Activated naive CD8-positive, alpha-beta T cell treated with anti-CD3 and anti-CD28 coated beads, Interleukin-2, amount 50 U/mL, for 24 hours (primary cell): ENCODE measurements at regions not wholly inside any gene's neighbourhood (a gene's known extent, or its start where the extent isn't known, plus 50 kb on each side); places are given as distances from the start of the nearest gene placed in this dataset.
"Not testable (repeated sequence)": the region's sequence is repeated elsewhere in the genome, so short reads cannot be mapped to it uniquely, and the experiment has no call there.

Experiments
- ATAC-seq: fragments of 150-1000 bp; cut with Tn5 transposase; one replicate; pipeline ENCODE4 v1.10.0; 2021
- DNase-seq: peaks from one replicate; pipeline ENCODE4 v3.0.0; 2021
- H3K27ac Mint-ChIP-seq: one replicate; pipeline ENCODE4 v1.8.0; 2021; ENCODE audit warnings: mild to moderate bottlenecking, mixed read lengths
- H3K27me3 Mint-ChIP-seq: one replicate; pipeline ENCODE4 v1.8.0; 2021; ENCODE audit warnings: mixed read lengths
- H3K36me3 Mint-ChIP-seq: one replicate; pipeline ENCODE4 v1.8.0; 2021; ENCODE audit warnings: low read depth, mixed read lengths
- H3K4me1 Mint-ChIP-seq: one replicate; pipeline ENCODE4 v1.8.0; 2021; ENCODE audit warnings: mixed read lengths
- H3K4me3 Mint-ChIP-seq: one replicate; pipeline ENCODE4 v1.8.0; 2021; ENCODE audit warnings: mild to moderate bottlenecking, moderate library complexity, mixed read lengths
- H3K9me3 Mint-ChIP-seq: one replicate; pipeline ENCODE4 v1.8.0; 2021; ENCODE audit warnings: mixed read lengths

DNA sequence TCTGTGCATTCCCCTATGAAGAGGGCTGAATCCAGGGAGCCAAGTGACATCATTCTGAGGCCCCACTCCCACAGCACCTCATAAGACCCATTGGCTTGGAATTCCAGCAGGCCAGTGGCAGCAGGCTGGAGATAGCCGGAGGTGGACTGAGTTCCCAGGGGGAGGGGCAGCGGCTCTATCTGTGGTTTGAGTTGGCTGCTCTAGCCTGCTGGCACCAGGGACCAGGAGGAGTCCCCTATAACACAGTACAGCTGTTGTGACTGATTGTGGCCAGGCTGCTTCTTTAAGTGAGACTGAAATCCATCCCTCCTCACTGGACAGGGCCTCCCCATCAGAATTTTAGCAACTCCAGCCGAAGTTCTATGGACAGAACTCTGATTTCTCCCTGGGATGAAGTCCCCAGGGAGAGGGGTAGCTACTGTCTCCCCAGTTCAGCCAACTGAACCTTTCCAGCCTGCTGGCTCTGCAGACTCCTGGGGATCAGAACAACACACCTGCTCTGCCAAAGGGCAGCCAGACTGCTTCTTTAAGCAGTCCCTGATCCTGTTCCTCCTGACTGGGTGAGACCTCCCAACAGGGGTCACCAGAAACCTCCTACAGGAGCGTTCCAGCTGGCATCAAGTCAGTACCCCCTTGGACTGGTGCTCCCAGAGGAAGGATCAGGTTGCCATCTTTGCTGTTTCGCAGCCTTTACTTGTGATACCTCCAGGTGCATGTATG, 4214.8 kb upstream of the OR11H1 start:
- not testable (repeated sequence) for H3K36me3 Mint-ChIP-seq, ATAC-seq

DNA sequence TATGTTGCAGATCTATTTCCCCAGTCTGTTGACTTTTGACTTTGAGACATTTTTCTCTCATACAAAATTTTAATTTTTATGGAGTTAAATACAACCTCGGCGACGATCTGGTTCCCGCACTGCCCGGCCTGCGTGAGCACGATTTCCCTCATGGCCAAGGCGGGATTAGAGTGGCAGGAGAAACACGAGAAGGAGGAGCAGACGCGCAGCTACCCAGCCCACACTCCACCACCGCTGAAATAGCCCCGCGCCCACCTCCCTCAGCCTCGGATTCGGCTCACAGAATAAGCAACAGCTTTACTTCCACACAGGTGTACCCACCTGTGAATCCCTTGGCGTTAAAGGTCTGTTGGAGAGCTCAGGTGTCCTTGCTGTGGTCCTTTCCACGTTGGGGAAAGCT, 4209.4 kb upstream of the OR11H1 start:
- H3K27ac Mint-ChIP-seq, H3K36me3 Mint-ChIP-seq, H3K4me3 Mint-ChIP-seq, DNase-seq, H3K27me3 Mint-ChIP-seq, ATAC-seq, H3K4me1 Mint-ChIP-seq: not testable (repeated sequence)
- peaks cover 31% of the 10 kb centered on the region for H3K9me3 Mint-ChIP-seq

More for the DNA sequence above, 4214.8 kb upstream of the OR11H1 start:
- not testable (repeated sequence) for DNase-seq, H3K4me1 Mint-ChIP-seq, H3K4me3 Mint-ChIP-seq, H3K27me3 Mint-ChIP-seq, H3K27ac Mint-ChIP-seq
- peaks cover 43% of the 10 kb centered on the region for H3K9me3 Mint-ChIP-seq

DNA sequence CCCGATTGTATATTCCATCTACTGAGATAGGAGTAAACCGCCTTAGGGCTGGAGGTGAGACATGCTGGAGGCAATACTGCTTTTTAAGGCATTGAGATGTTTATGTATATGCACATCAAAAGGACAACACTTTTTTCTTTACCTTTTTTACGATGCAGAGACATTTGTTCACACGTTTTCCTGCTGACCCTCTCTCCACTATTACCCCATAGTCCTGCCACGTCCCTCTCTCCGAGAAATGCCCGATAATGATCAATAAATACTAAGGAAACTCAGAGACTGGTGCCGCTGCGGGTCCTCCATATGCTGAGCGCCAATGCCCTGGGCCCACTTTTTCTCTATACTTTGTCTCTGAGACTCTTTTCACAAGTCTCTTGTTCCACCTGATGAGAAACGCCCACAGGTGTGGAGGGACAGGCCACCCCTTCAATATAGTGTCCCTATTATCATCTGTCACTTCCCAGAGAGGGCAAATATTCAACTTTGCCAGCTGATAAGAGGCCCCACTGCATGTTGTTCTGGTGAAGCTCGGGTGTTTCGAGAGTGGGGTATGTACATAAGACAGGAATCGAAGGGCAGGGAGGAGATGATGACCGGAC, 4203.5 kb upstream of the OR11H1 start:
- not testable (repeated sequence) for DNase-seq, H3K27me3 Mint-ChIP-seq, H3K36me3 Mint-ChIP-seq, H3K27ac Mint-ChIP-seq, H3K4me3 Mint-ChIP-seq, ATAC-seq, H3K4me1 Mint-ChIP-seq
- H3K9me3 Mint-ChIP-seq, result peaks cover 38% of the 10 kb centered on the region

DNA sequence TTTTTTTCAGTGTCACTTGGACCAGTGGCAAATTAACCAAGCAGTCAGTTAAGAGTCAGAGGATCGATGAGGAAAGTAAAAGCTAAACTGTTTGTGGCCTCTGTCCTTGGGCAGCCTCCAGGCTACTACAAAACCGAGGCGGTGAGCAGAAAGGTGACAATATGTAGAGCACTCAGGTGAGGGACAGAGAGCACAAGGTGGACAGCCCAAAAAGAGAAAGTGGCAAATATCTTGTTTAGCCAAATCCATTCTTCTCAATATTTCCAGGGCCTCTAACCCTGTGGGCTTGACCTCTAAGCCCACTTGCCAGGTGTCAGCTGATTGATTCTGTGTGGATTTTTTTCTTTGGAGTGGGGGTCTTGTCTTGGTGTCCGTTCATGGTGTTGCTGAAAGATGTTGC, 4202.2 kb upstream of the OR11H1 start:
- no peak for DNase-seq
- ATAC-seq, result no peak
- Mint-ChIP-seq H3K36me3 (no peaks in the 10 kb centered on the region), H3K9me3 (peaks cover 44% of the 10 kb centered on the region), H3K4me3 (no peak overlapping the region), H3K27ac (no peak overlapping the region), H3K27me3 (no peaks in the 10 kb centered on the region), H3K4me1 (no peaks in the 10 kb centered on the region)

DNA sequence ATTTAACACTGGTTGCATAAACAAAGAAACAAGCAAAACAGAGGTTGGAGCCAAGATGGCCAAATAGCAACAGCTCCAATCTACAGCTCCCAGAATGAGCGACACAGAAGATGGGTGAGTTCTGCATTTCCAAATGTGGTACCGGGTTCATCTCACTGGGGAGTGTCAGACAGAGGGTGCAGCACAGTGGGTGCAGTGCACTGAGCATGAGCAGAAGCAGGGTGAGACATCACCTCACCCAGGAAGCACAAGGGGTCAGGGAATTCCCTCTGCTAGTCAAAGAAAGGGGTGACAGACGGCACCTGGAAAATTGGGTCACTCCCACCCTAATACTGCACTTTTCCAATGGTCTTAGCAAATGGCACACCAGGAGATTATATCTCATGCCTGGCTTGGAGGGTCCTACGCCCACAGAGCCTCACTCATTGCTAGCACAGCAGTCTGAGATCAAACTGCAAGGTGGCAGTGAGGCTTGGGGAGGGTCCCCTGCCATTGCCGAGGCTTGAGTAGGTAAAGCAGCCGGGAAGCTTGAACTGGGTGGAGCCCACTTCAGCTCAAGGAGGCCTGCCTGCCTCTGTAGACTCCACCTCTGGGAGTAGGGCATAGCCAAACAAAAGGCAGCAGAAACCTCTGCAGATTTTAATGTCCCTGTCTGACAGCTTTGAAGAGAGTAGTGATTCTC, 4186.5 kb upstream of the OR11H1 start:
- not testable (repeated sequence) for H3K36me3 Mint-ChIP-seq, DNase-seq, H3K4me1 Mint-ChIP-seq, H3K4me3 Mint-ChIP-seq, ATAC-seq, H3K27me3 Mint-ChIP-seq, H3K27ac Mint-ChIP-seq
- H3K9me3 Mint-ChIP-seq, result peaks cover 50% of the 10 kb centered on the region

DNA sequence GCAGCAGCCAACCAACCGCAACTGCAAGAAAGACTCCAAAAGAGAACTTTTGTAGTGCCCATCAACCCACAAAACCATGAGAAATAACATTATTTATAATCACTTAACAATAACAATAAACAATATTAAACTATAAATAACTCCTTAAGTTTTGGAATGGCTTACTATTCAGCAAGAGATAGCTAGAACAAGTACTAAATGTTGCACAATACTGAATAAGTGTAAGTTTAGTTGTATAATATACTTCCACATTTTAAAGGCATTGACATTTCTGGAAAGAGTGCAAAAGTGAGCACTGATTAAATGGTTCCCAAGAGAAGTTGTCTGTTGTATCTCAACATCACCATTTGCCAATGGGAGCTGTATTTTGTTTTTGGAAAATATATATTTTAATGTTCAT, 4176.8 kb upstream of the OR11H1 start:
- not testable (repeated sequence) for DNase-seq, H3K27me3 Mint-ChIP-seq, H3K4me3 Mint-ChIP-seq, ATAC-seq, H3K36me3 Mint-ChIP-seq, H3K27ac Mint-ChIP-seq, H3K4me1 Mint-ChIP-seq
- peaks cover 36% of the 10 kb centered on the region for H3K9me3 Mint-ChIP-seq

DNA sequence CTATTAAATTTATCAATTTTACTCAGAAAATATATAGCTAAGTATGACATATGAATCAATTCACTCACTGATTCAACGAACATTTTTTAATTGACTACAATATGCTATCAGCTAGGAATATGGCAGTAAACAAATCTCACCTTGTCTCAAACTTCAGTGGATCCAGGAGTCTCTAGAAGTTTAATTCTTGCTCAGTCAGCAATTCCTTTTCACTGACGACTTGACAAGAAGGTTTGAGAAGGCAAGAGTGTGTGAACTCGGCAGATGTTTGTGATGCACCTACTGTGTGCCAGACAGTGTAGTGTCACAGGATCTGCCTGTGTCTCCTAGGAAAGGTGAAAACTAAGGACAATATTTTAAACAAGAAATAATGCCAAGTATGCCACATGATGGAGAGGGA, 4175.7 kb upstream of the OR11H1 start:
- not testable (repeated sequence) for H3K4me3 Mint-ChIP-seq, H3K36me3 Mint-ChIP-seq, ATAC-seq, H3K27me3 Mint-ChIP-seq, H3K27ac Mint-ChIP-seq, H3K4me1 Mint-ChIP-seq, DNase-seq
- peaks cover 34% of the 10 kb centered on the region for H3K9me3 Mint-ChIP-seq

DNA sequence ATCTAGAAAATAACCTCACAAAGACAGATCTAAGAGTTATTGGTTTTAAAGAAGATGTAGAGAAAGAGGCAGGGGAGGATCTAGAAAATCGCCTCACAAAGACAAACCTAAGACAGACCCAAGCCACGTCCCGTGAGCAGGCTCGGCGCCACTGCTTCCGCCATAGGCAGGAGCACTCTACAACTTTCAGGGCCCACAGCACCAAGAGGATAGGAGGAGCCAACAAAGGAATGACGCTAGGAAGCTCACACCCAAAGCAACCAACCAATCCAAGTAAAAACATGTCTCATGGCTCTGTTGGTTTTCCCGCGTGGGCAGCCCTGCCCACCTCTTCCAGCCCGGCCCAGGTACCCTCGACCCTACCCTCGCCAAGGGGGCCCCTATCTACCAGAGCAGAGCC, 4167.4 kb upstream of the OR11H1 start:
- DNase-seq, result no peak
- Mint-ChIP-seq H3K4me3 (no peak overlapping the region), H3K9me3 (peaks cover 27% of the 10 kb centered on the region), H3K36me3 (no peaks in the 10 kb centered on the region), H3K4me1 (peaks cover 2% of the 10 kb centered on the region), H3K27ac (no peak overlapping the region), H3K27me3 (no peaks in the 10 kb centered on the region)
- no peak for ATAC-seq

DNA sequence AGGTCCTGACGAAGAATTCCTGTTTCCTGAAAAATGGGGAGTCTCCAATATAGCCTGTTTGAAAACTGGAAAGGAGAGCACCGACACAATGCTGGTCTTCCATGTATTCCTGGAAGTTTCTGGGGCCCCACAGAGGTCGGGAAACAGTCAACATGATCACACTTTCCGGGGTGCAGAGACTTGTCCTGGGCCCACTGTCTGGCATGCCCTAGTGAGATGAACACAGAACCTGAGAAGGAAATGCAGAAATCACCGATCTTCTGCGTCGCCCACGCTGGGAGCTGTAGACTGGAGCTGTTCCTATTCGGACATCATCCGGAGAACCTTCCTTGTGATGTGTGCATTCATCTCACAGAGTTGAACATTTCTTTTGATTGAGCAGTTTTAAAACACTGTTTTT, 4166.5 kb upstream of the OR11H1 start:
- H3K4me1 Mint-ChIP-seq, H3K27me3 Mint-ChIP-seq, H3K36me3 Mint-ChIP-seq, H3K4me3 Mint-ChIP-seq, DNase-seq, ATAC-seq, H3K27ac Mint-ChIP-seq: not testable (repeated sequence)
- H3K9me3 Mint-ChIP-seq, result peaks cover 32% of the 10 kb centered on the region

DNA sequence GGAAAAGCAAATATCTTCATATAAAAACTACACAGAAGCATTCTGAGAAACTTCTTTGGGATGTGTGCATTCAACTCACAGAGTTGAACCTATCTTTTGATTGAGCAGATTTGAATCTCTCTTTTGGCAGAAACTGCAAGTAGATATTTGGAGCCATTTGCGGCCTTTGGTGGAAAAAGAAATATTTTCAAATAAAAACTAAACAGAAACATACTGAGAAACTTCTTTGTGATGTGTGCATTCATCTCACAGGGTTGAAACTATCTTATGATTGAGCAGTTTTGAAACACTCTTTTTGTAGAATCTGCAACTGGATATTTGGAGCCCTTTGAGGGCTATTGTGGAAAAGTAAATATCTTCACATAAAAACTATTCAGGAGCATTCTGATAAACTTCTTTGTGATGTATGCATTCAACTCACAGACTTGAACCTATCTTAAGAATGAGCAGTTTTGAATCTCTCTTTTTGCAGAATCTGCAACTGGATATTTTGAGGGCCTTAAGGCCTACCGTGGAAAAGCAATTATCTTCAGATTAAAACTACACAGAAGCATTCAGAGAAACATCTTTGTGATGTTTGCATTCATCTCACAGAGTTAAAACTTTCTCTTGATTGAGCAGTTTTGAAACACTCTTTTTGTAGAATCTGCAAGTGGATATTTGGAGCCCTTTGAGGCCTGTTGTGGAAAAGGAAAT, 4158.2 kb upstream of the OR11H1 start:
- not testable (repeated sequence) for DNase-seq, H3K4me1 Mint-ChIP-seq, H3K27ac Mint-ChIP-seq

DNA sequence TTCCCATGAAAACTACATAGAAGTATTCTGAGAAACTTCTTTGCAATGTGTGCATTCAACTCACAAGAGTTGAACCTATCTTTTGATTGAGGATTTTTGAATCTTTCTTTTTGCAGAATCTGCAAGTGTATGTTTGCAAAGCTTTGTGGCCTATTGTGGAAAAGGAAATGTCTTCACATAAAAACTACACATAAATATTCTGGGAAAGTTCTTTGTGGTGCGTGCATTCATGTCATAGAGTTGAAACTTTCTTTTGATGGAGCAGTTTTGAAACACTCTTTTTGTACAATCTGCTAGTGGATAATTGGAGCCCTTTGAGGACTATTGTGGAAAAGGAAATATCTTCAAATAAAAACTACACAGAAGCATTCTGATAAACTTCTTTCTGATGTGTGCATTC, 4157.7 kb upstream of the OR11H1 start:
- H3K9me3 Mint-ChIP-seq, result peaks cover 33% of the 10 kb centered on the region
- not testable (repeated sequence) for DNase-seq, ATAC-seq, H3K4me3 Mint-ChIP-seq, H3K4me1 Mint-ChIP-seq, H3K36me3 Mint-ChIP-seq, H3K27me3 Mint-ChIP-seq, H3K27ac Mint-ChIP-seq

More for the DNA sequence above, 4158.2 kb upstream of the OR11H1 start:
- not testable (repeated sequence) for ATAC-seq, H3K36me3 Mint-ChIP-seq, H3K4me3 Mint-ChIP-seq, H3K27me3 Mint-ChIP-seq
- peaks cover 33% of the 10 kb centered on the region for H3K9me3 Mint-ChIP-seq
